Fibroblast of upper back skin (primary cell): ENCODE measurements at regions not wholly inside any gene's neighbourhood (a gene's known extent, or its start where the extent isn't known, plus 50 kb on each side); places are given as distances from the start of the nearest gene placed in this dataset.

ENCODE experiments used
- DNase-seq: peaks from one replicate; pipeline ENCODE4 v3.0.0-alpha.2; 2013

DNA sequence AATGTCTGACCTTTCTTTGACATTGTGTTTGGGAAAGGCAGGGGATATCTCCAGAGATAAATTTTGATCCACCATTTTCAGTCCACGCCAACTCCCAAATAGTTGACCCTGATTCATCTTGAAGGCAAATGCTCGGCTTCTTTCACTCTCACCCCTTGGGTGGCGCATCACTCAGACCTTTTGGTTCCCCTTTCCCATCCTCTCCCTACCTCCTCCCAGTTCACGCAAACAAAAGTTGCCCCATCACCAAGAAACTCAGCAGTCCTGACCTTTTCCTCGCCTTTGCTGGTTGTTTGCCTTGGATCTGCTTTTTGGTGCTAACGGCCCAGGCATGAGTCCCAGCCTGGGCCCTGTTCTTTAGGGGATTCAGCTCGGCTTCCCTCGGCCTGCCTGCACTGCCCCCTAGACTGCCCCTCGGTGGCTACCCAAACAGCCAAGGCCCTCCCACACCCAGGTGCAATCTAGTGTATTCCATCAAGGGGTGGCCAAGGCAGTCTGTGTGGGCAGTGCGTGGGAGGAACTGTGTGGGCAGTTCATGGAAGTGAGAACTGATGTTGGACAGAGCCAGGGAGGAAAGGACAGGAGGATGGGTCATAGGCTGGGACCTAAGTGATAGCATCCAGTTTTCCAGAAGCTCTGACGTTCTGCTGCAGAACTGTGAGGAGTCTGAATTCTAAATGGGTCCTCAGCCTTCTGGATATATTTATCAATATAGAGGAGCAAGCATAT, 255.7 kb downstream of the DLEU7 start:
- DNase-seq, result no peak

GRCh38 chr13:50588491-50589130, 254.9 kb downstream of the DLEU7 start:
- DNase-seq, result peak; percentile 79

DNA sequence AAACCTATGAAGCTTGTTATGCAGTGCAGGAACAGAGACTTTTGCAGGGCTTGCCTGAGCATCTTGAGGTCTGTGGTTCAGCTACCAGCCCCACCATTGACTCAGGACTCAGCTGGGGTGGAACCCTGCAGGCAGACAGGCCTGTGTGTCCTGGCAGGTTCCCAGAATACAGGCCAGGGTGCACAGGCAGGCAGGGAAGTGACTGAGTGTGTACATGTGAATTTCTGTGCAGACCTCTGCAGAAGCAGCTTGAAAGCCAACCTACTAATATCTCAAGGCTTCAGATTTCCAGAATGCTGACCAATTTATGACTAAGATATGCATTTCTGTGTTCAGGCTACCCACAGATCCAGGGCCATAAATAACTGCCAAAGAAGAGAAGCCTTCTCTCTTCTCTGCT, 254.4 kb downstream of the DLEU7 start:
- DNase-seq, result peak; percentile 100

- peak; percentile 94 for DNase-seq
Observed at GRCh38 chr13:50589651-50590054, 253.8 kb downstream of the DLEU7 start.

DNA sequence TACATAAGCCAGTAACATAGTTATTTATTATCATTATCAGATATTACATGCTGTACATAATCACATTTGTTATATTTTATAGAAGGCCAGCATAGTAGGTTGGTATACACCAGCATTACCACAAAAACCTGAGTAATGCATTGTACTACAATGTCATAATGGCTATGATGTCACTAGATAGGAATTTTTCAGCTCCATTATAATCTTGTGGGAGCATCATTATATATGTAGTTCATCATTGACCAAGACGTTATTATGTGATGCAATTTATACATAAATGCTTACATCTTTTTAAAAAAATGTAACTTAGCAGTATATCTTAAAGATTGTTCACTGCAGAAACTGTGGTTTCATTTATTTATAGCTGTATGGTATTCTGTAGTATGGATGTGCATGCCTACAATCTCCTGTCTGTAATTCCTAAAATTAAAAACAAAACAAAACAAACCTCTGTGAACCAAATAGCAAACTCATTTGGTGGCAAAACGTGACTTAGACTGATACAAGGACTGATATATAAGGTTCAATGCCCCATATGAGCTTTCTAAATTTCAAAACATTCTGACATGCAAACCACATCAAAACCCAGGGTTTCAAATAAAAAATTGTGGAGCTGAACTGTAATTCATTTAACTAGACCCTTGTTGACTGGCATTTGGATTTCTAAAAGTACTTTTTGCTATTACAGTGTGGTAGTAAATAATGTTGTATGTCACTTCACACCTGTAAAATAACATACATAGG, 250.9 kb downstream of the DLEU7 start:
- DNase-seq, result peak; percentile 95

DNA sequence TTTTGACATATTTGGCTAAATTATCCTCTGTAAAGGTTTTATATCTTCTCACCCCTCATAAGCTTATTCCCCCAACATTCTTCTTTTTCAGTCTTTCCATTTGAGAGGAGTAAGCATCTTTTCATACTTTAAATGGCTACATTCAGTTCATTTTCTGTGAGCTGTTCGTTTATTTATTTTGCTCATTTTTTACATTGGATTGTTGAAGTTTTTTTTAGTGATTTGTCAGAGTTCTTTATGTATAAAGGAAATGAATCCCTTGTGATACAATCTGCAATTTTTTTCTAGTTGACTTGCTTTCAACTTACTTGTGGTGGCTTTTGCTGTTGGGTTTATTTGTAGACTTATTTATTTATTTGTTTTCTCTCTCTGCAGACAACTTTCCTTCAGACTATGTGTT, 250.3 kb downstream of the DLEU7 start:
- no peak for DNase-seq

GRCh38 chr13:50594276-50595051, 249.0 kb downstream of the DLEU7 start:
- no peak for DNase-seq

DNA sequence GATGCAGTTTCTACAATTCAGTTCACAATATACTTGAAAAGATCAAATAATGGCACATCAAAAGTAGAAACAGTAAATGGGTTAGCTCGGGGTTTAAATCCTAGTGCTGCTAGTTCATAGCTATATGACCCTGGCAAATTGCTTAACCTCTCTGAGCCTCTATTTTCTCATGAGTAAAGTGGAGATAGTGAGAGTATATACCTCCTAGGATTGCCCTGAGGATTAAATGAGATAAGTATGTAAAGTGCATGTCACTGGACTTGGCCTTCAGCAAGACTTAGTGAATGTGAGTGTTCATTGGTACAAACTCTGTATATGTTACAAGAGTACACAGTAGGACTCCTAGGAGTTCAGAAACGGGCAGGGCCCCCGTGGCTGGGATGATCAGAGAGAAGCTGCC, 248.3 kb downstream of the DLEU7 start:
- no peak for DNase-seq

DNA sequence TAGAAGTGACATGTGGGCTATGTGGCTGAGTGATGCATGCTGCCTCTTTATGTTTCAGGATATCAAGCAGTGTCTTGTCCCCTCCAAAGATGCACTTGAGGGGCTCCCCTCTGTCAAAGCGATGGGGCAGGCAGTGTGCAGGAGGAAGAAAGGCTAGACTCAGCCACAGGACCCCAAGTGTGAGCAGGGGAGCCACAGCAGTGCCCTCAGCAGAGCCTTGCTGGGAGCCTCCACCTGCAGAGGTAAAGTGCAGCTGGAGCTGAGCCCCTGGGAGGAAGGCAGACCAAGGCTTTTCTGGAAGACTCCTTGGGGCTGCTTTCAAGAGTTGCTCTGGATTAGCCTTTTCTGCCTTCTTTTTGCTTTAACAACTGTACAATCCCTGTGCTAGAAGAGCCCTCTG, 247.3 kb downstream of the DLEU7 start:
- DNase-seq, result no peak

DNA sequence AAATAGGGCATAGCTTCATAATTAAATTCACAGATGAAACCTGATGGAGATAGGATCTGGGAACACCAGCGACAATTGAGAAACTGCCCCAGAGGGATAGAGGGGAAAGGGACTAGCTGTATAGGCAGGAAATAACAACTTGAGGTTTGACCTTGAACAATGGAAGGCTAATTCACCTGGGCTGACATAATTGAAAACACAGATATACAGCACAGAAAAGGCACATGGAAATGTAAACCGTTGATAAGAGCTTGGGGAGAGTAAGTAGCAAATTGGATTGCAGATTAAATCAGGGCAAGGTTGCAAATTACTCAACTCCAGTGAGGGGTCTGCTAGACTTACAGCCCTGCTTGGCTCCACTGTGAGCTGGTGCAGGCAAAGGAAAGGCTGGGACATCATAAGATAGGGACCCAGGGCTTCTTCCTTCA, 246.7 kb downstream of the DLEU7 start:
- DNase-seq, result no peak

DNA sequence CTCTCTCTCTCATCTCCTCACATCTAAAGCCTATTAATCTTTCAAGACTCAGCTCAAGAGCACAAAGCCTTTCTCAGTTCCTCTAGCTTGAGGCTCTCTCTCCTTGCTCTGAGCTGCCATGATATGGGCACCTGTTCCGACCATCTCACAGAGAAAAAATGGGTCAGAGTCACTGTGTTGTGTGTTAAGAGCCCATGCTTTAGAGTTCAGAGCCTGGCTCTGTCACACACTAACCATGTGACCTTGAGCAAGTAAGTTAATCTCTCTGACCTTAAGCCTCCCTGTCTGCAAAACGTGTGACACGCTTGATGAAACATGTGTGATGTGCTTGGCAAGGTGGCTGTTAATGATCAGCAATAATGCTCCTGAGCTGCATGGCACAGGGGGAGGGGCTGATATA, 245.2 kb downstream of the DLEU7 start:
- no peak for DNase-seq

GRCh38 chr13:50599046-50599445, 244.4 kb downstream of the DLEU7 start:
- DNase-seq, result peak; percentile 37

DNA sequence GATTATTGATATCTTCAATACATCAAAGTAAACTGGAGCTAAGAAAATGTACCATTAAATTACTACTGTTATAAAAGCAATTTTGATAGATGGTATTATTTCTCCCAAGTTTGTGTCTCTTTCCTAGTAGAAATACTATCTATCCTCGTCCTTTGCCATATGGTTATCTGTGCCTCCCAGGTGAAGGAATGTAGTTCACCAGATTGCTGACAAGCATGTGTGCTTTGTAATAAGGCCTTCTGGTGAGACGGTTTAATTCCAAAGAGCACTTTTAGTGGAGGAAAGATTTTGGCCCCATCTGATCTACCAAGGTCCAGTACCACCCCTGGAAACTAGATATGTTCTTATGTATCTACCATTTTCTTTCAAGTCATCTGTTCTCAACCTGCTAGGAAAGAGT, 243.6 kb downstream of the DLEU7 start:
- no peak for DNase-seq

GRCh38 chr13:50608370-50608769, 235.1 kb downstream of the DLEU7 start:
- DNase-seq, result no peak

DNA sequence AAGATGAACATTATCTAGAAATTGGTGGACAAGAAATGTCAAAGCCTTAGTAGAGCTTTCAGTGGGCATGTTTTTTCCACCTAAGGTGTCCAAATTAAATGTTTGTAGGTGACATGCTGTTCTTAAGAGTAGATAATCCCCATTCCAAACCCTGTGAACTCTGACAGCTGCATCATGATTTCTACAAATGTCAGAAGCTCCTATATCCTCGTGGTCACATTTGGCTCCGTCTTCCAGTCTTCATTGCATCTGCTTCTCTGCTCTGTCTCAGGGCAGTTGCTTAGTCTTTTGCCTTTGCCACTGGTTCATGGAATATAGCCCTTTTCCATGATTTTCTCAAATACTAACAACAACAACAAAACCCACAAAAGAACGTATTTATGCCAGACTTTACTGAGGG, 234.5 kb downstream of the DLEU7 start:
- no peak for DNase-seq

DNA sequence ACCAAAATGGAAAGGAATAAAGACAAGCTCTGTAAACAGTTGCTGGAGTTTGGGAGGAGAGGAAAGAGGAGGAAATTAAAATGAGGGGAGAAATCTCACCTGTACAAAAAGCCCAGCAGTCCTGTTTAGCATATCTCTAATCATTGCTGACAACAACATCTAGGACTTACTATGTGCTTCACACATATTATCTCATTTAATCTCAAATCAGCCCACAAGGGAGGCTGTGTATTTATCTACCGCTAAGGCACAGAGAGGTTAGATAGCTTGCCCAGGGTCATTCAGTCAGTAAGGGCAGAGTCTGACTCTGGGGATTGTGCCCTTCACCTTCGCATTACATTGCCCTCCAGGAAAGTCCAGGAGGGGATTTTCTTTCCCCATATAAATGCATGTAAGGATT, 233.3 kb downstream of the DLEU7 start:
- DNase-seq, result no peak

GRCh38 chr13:50611117-50611781, 232.2 kb downstream of the DLEU7 start:
- no peak for DNase-seq

DNA sequence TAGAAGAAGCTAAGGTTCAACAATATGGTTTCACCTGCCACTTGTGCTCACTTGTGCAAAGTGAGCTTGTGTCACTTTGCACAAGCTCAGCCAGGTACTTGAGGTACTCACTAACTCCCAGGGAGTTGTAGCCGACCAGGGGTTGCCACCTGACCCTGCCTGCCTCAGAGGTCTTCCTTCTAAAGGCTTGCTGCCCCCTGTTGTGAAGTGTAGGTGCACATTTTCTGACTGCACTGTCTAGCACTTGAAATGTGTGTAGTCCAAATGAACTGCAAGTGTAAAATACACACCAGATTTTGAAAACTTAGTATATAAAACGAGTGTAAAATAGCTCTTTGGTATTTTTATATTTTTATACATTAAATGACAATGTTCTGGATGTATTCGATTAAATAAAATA, 230.8 kb downstream of the DLEU7 start:
- no peak for DNase-seq

GRCh38 chr13:50613356-50613831, 230.1 kb downstream of the DLEU7 start:
- DNase-seq, result peak; percentile 41

GRCh38 chr13:50615234-50615633, 228.3 kb downstream of the DLEU7 start:
- no peak for DNase-seq

GRCh38 chr13:50616101-50616500, 227.4 kb downstream of the DLEU7 start:
- DNase-seq, result peak; percentile 65

- peak; percentile 94 for DNase-seq
Observed at GRCh38 chr13:50617134-50617721, 226.3 kb downstream of the DLEU7 start.
